Neural progenitor cell (in vitro differentiated cells): ENCODE measurements at regions not wholly inside any gene's neighbourhood (a gene's known extent, or its start where the extent isn't known, plus 50 kb on each side); places are given as distances from the start of the nearest gene placed in this dataset.

Experiments used
- EZH2 ChIP-seq: fragments of 200-600 bp; sonication (generic); IDR thresholded peaks from 2 replicates; pipeline ENCODE4 v1.6.1; 2017; ENCODE audit warnings: antibody characterized with exemption, mild to moderate bottlenecking, moderate library complexity
- EZH2phosphoT487 ChIP-seq: fragments of 200-600 bp; sonication (generic); IDR thresholded peaks from 2 replicates; pipeline ENCODE4 v1.6.1; 2017; ENCODE audit warnings: antibody characterized with exemption
- TF ChIP-seq, protein P1 (sequence below): fragments of 200-600 bp; sonication (generic); IDR thresholded peaks from 2 replicates; pipeline ENCODE4 v1.5.1; 2017; ENCODE audit warnings: antibody characterized with exemption, mild to moderate bottlenecking

DNA sequence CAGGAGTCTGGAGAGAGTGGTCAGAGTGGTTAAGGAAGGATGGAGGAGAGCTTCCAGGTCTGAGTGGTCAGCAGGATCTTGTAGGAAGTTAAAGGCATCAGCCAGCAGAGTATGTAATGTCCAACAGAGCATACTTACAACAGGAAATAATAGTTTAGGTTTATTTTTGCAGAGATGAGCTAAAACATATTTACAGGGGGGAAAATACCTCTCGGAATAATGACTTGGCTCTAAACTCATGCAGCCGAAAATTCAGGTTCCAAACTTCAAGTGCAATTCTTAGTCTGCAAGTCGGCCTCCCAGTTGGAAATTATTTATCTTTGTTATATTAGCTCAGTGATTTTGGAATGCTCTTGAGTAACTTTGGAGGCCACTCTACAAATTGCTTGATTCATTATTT, 385.0 kb upstream of the C2CD4B start:
- TF ChIP-seq EZH2phosphoT487 (no peak), EZH2 (no peak)
- TF ChIP-seq, protein P1, sequence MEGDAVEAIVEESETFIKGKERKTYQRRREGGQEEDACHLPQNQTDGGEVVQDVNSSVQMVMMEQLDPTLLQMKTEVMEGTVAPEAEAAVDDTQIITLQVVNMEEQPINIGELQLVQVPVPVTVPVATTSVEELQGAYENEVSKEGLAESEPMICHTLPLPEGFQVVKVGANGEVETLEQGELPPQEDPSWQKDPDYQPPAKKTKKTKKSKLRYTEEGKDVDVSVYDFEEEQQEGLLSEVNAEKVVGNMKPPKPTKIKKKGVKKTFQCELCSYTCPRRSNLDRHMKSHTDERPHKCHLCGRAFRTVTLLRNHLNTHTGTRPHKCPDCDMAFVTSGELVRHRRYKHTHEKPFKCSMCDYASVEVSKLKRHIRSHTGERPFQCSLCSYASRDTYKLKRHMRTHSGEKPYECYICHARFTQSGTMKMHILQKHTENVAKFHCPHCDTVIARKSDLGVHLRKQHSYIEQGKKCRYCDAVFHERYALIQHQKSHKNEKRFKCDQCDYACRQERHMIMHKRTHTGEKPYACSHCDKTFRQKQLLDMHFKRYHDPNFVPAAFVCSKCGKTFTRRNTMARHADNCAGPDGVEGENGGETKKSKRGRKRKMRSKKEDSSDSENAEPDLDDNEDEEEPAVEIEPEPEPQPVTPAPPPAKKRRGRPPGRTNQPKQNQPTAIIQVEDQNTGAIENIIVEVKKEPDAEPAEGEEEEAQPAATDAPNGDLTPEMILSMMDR = no peak
